Ascending aorta (tissue), 2 donors: ENCODE measurements at regions not wholly inside any gene's neighbourhood (a gene's known extent, or its start where the extent isn't known, plus 50 kb on each side); places are given as distances from the start of the nearest gene placed in this dataset.

Source experiments
- DNase-seq, 2 donors: peaks; one replicate each; pipeline ENCODE4 v3.0.0-alpha.2; 2019; ENCODE audit warnings: low spot score in 2 of 2
- H3K27ac ChIP-seq, 2 donors: fragments of 200-600 bp; sonication (generic); one replicate each; pipeline ENCODE4 v1.5.1; 2016 to 2017; ENCODE audit warnings: mild to moderate bottlenecking in 1 of 2
- H3K27me3 ChIP-seq: fragments of 200-600 bp; sonication (generic); one replicate; pipeline ENCODE4 v1.5.1; 2017
- H3K36me3 ChIP-seq, 2 donors: fragments of 200-600 bp; sonication (generic); one replicate each; pipeline ENCODE4 v1.5.1; 2016
- H3K4me1 ChIP-seq, 2 donors: fragments of 200-600 bp; sonication (generic); one replicate each; pipeline ENCODE4 v1.5.1; 2016 to 2017; ENCODE audit warnings: mild to moderate bottlenecking in 1 of 2
- H3K4me3 ChIP-seq, 2 donors: fragments of 200-600 bp; sonication (generic); one replicate each; pipeline ENCODE4 v1.5.1; 2016 to 2017; ENCODE audit warnings: mild to moderate bottlenecking in 1 of 2
- H3K9me3 ChIP-seq, 2 donors: fragments of 200-600 bp; sonication (generic); one replicate each; pipeline ENCODE4 v1.5.1; 2016
- intact Hi-C: fragments of 100-400 bp; cut with DNase I; formaldehyde crosslinking; loops from one replicate; pipeline ENCODE4 v1.15.1; 2023
- TF ChIP-seq, protein P1 (sequence below), 3 experiments: fragments of 200-600 bp in 2 of 3; fragments of 450-650 bp in 1 of 3; sonication (generic) in 2 of 3; IDR thresholded peaks; one replicate each; pipeline ENCODE4 v1.5.1; 2016 to 2019; ENCODE audit warnings: antibody characterized with exemption in 3 of 3, mild to moderate bottlenecking in 1 of 3, moderate library complexity in 1 of 3

GRCh38 chr14:89078021-89078795, 253.8 kb downstream of the TTC8 start:
- intact Hi-C loops: no loop called here
- no peaks in the 10 kb centered on the region for H3K9me3 ChIP-seq
- DNase-seq: no peak
- no peaks in the 10 kb centered on the region for H3K36me3 ChIP-seq
- no peak overlapping the region for H3K27ac ChIP-seq
- no peaks in the 10 kb centered on the region for H3K27me3 ChIP-seq
- TF ChIP-seq, protein P1, sequence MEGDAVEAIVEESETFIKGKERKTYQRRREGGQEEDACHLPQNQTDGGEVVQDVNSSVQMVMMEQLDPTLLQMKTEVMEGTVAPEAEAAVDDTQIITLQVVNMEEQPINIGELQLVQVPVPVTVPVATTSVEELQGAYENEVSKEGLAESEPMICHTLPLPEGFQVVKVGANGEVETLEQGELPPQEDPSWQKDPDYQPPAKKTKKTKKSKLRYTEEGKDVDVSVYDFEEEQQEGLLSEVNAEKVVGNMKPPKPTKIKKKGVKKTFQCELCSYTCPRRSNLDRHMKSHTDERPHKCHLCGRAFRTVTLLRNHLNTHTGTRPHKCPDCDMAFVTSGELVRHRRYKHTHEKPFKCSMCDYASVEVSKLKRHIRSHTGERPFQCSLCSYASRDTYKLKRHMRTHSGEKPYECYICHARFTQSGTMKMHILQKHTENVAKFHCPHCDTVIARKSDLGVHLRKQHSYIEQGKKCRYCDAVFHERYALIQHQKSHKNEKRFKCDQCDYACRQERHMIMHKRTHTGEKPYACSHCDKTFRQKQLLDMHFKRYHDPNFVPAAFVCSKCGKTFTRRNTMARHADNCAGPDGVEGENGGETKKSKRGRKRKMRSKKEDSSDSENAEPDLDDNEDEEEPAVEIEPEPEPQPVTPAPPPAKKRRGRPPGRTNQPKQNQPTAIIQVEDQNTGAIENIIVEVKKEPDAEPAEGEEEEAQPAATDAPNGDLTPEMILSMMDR (IDR thresholded peaks at IDR 0.05): no peak
- H3K4me1 ChIP-seq: no peaks in the 10 kb centered on the region
- H3K4me3 ChIP-seq: no peak overlapping the region

GRCh38 chr14:89085231-89085731, 260.8 kb downstream of the TTC8 start:
- Histone ChIP-seq H3K27ac (peak overlapping the region; percentile 41 to 63), H3K36me3 (no peaks in the 10 kb centered on the region), H3K4me3 (peak overlapping the region in 1 of 2 donors; percentile 35), H3K4me1 (peaks cover 0 to 9% of the 10 kb centered on the region in 2 donors), H3K27me3 (no peaks in the 10 kb centered on the region), H3K9me3 (no peaks in the 10 kb centered on the region)
- no peak for DNase-seq
- intact Hi-C loops: no loop called here
- TF ChIP-seq, protein P1 (IDR thresholded peaks at IDR 0.05): no peak

- TF ChIP-seq, protein P1 (IDR thresholded peaks at IDR 0.05): no peak
- peak overlapping the region; percentile 32 to 41 for H3K27ac ChIP-seq
- DNase-seq: no peak
- peaks cover 0 to 9% of the 10 kb centered on the region in 2 donors for H3K4me1 ChIP-seq
- H3K36me3 ChIP-seq: no peaks in the 10 kb centered on the region
- H3K4me3 ChIP-seq: peak overlapping the region in 1 of 2 donors; percentile 12
- intact Hi-C loops: no loop called here
- no peaks in the 10 kb centered on the region for H3K9me3 ChIP-seq
- H3K27me3 ChIP-seq: no peaks in the 10 kb centered on the region
Measured at GRCh38 chr14:89085737-89086382, 261.4 kb downstream of the TTC8 start.

- Histone ChIP-seq H3K4me3 (no peak overlapping the region), H3K27me3 (no peaks in the 10 kb centered on the region), H3K36me3 (no peaks in the 10 kb centered on the region), H3K27ac (no peak overlapping the region), H3K4me1 (peaks cover 0 to 11% of the 10 kb centered on the region in 2 donors), H3K9me3 (no peaks in the 10 kb centered on the region)
- TF ChIP-seq, protein P1 (IDR thresholded peaks at IDR 0.05): no peak
- intact Hi-C loops: no loop called here
- DNase-seq: no peak
Measured at GRCh38 chr14:89088530-89088929, 264.1 kb downstream of the TTC8 start.

DNA sequence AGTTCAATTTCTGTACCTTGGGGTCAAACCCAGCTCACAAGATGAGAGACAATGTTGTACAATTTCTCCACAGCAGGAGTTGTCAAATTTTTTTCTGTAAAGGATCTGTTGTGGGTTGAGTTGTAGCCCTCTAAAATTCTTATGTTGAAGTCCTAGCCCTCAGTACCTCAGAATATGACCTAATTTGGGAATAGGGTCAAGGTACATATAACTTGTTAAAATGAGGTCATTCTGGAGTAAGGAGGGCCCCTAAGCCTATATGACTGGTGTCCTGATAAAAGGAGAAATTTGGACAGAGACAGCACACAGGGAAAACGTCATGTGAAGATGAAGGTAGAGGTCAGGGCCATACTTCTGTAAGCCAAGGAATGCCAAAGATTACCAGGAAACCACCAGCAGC, 264.9 kb downstream of the TTC8 start:
- Histone ChIP-seq H3K27ac (no peak overlapping the region), H3K27me3 (no peaks in the 10 kb centered on the region), H3K36me3 (no peaks in the 10 kb centered on the region), H3K9me3 (no peaks in the 10 kb centered on the region), H3K4me3 (no peak overlapping the region), H3K4me1 (peaks cover 0 to 11% of the 10 kb centered on the region in 2 donors)
- TF ChIP-seq, protein P1 (IDR thresholded peaks at IDR 0.05): no peak
- intact Hi-C loops: no loop called here
- DNase-seq: no peak
